OCI-LY7 (cell line): ENCODE measurements at regions not wholly inside any gene's neighbourhood (a gene's known extent, or its start where the extent isn't known, plus 50 kb on each side); places are given as distances from the start of the nearest gene placed in this dataset.

Experiments used
- BruUV-seq: library from RNA; stranded (reverse); fragments of 400-500 nt; replicated peaks from 2 replicates; lab custom pipeline; 2021; lab: Mats Ljungman, UMichigan
- CTCF ChIA-PET: fragments of 300-600 bp; sonication (Branson Sonifier 250); formaldehyde crosslinking; loops from one replicate; lab custom pipeline; 2022; ENCODE audit warnings: antibody characterized with exemption; ENCODE audit not compliant: unreplicated experiment; lab: Charles Lee
- POLR2A ChIA-PET: fragments of 300-600 bp; sonication (Branson Sonifier 250); formaldehyde crosslinking; loops from one replicate; lab custom pipeline; 2022; ENCODE audit warnings: antibody characterized with exemption; lab: Charles Lee
- DNase-seq: peaks from one replicate; pipeline ENCODE4 v3.0.0-alpha.2; 2015; ENCODE audit warnings: low spot score
- H2AFZ ChIP-seq: fragments of 200-600 bp; sonication (generic), shearing (Covaris generic); 2 replicates; pipeline ENCODE4 v1.6.1; 2014; ENCODE audit warnings: mild to moderate bottlenecking, antibody characterized with exemption, low read length, moderate library complexity
- H3K27ac ChIP-seq: fragments of 200-600 bp; sonication (generic); 2 replicates; pipeline ENCODE4 v1.5.1; 2014; ENCODE audit warnings: mixed run types, low read depth, mild to moderate bottlenecking, moderate library complexity, low read length, inconsistent platforms; ENCODE audit not compliant: poor library complexity, severe bottlenecking
- H3K36me3 ChIP-seq: fragments of 200-600 bp; sonication (generic); 2 replicates; pipeline ENCODE4 v1.6.1; 2014; ENCODE audit warnings: mild to moderate bottlenecking, antibody characterized with exemption, low read length, moderate library complexity, mixed read lengths; ENCODE audit not compliant: insufficient read depth
- H3K4me1 ChIP-seq: fragments of 200-600 bp; sonication (generic); 2 replicates; pipeline ENCODE4 v1.5.1; 2014; ENCODE audit warnings: mild to moderate bottlenecking, low read length; ENCODE audit not compliant: insufficient read depth, poor library complexity, severe bottlenecking
- H3K4me2 ChIP-seq: fragments of 200-600 bp; sonication (generic); 2 replicates; pipeline ENCODE4 v1.6.1; 2014; ENCODE audit warnings: mild to moderate bottlenecking, low read length
- H3K4me3 ChIP-seq: fragments of 200-600 bp; sonication (generic); 2 replicates; pipeline ENCODE4 v1.5.1; 2014; ENCODE audit warnings: mild to moderate bottlenecking, low read depth, low read length; ENCODE audit not compliant: poor library complexity, severe bottlenecking
- H3K79me2 ChIP-seq: fragments of 200-600 bp; sonication (generic); 2 replicates; pipeline ENCODE4 v1.6.1; 2016; ENCODE audit warnings: low read depth, mild to moderate bottlenecking, low read length, moderate library complexity, mixed read lengths; ENCODE audit not compliant: insufficient read depth
- H3K9me2 ChIP-seq: fragments of 200-600 bp; sonication (generic); 2 replicates; pipeline ENCODE4 v1.6.1; 2016; ENCODE audit warnings: mild to moderate bottlenecking, low read length, mixed read lengths; ENCODE audit not compliant: insufficient read depth
- H3K9me3 ChIP-seq: fragments of 200-600 bp; sonication (generic); 2 replicates; pipeline ENCODE4 v1.6.1; 2014; ENCODE audit warnings: mild to moderate bottlenecking, mixed run types, low read length, mixed read lengths
- H4K20me1 ChIP-seq: fragments of 200-600 bp; sonication (generic); 2 replicates; pipeline ENCODE4 v1.6.1; 2014; ENCODE audit warnings: mild to moderate bottlenecking, antibody characterized with exemption, low read length, moderate library complexity, mixed read lengths; ENCODE audit not compliant: insufficient read depth
- EZH2phosphoT487 ChIP-seq: fragments of 200-600 bp; sonication (generic); IDR thresholded peaks from 2 replicates; pipeline ENCODE4 v1.6.1; 2018; ENCODE audit warnings: low read depth, borderline replicate concordance, mild to moderate bottlenecking, mixed run types, antibody characterized with exemption, low read length, moderate library complexity, mixed read lengths
- intact Hi-C: fragments of 100-400 bp; cut with micrococcal nuclease; formaldehyde crosslinking; loops from one replicate; pipeline ENCODE4 v1.10.0; 2022; ENCODE audit not compliant: unreplicated experiment
- TF ChIP-seq, protein P1 (sequence below): fragments of 200-600 bp; sonication (generic); conservative IDR thresholded peaks from 2 replicates; pipeline ENCODE4 v1.5.1; 2014; ENCODE audit warnings: mild to moderate bottlenecking, antibody characterized with exemption, low read length, moderate library complexity, mixed read lengths

- H3K9me2 ChIP-seq: no peaks in the 10 kb centered on the region
- ChIA-PET POLR2A (interaction anchor here (0.6 kb wide), 1 partner anchor 603 kb away, joined by 3 read pairs; no protein-coding TSS in a partner anchor), CTCF (no interaction called here)
- peak overlapping the region; percentile 24 for H3K4me2 ChIP-seq
- no peaks in the 10 kb centered on the region for H4K20me1 ChIP-seq
- H3K4me1 ChIP-seq: peaks cover 18% of the 10 kb centered on the region
- H2AFZ ChIP-seq: no peak overlapping the region
- no peak overlapping the region for H3K4me3 ChIP-seq
- H3K79me2 ChIP-seq: no peaks in the 10 kb centered on the region
- intact Hi-C loops: no loop called here
- H3K9me3 ChIP-seq: no peaks in the 10 kb centered on the region
- H3K36me3 ChIP-seq: no peaks in the 10 kb centered on the region
- TF ChIP-seq, protein P1, sequence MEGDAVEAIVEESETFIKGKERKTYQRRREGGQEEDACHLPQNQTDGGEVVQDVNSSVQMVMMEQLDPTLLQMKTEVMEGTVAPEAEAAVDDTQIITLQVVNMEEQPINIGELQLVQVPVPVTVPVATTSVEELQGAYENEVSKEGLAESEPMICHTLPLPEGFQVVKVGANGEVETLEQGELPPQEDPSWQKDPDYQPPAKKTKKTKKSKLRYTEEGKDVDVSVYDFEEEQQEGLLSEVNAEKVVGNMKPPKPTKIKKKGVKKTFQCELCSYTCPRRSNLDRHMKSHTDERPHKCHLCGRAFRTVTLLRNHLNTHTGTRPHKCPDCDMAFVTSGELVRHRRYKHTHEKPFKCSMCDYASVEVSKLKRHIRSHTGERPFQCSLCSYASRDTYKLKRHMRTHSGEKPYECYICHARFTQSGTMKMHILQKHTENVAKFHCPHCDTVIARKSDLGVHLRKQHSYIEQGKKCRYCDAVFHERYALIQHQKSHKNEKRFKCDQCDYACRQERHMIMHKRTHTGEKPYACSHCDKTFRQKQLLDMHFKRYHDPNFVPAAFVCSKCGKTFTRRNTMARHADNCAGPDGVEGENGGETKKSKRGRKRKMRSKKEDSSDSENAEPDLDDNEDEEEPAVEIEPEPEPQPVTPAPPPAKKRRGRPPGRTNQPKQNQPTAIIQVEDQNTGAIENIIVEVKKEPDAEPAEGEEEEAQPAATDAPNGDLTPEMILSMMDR: no peak
- no peak for TF ChIP-seq EZH2phosphoT487
- H3K27ac ChIP-seq: no peak overlapping the region
- no TSS peak for BruUV-seq
- DNase-seq: peak; percentile 22
Observed at GRCh38 chr12:24730489-24730896, 218.4 kb downstream of the BCAT1 start.

DNA sequence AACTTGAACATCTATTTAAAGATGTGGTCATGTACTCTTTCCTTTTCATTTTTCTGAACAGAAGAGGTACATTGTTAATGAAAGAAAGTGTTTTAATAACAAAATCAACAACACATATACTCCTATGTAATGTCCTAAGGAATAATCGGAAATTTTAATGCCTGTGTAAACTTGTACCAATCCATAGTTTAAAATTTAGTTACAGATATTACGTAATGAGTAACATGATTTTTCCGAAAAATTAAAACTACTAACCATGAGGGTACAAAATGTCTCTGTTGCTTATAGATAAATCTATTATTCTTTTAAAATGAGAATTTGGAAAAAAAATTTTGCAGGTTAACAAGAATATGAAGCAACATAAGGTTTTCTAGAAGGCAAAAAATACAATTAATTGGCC lies 220.1 kb downstream of the BCAT1 start:
- Histone ChIP-seq H3K9me3 (no peaks in the 10 kb centered on the region), H3K36me3 (no peaks in the 10 kb centered on the region), H3K4me1 (peaks cover 18% of the 10 kb centered on the region), H4K20me1 (no peaks in the 10 kb centered on the region), H3K79me2 (no peaks in the 10 kb centered on the region), H3K4me3 (no peak overlapping the region), H3K27ac (no peak overlapping the region), H3K9me2 (no peaks in the 10 kb centered on the region), H3K4me2 (no peak overlapping the region), H2AFZ (no peak overlapping the region)
- BruUV-seq: no TSS peak
- no peak for DNase-seq
- intact Hi-C loops: loop anchor here (5.0 kb wide), 1 partner anchor 132 kb away; no protein-coding TSS in a partner anchor
- ChIA-PET POLR2A (no interaction called here), CTCF (no interaction called here)
- no peak for TF ChIP-seq EZH2phosphoT487
- TF ChIP-seq, protein P1: no peak

DNA sequence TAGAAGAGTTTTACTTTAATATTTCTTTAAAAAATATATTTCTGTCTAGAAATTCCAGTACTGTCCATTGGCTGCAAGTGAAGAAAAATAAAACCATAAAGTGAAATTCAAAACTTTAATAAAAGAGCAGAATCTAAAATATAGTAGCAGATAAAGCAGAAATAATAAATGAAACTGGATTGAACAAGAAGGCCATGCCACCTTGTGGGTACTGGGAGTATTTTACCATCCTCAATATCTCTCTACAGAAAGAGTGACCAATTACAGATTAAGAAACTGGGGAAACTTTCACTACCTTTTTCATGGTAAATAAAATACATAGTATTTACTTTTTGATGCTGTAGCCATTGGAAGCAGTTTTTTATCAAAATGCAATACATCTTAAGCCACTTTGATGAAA lies 220.5 kb downstream of the BCAT1 start:
- H3K4me2 ChIP-seq: no peak overlapping the region
- H3K79me2 ChIP-seq: no peaks in the 10 kb centered on the region
- H3K9me2 ChIP-seq: no peaks in the 10 kb centered on the region
- POLR2A ChIA-PET: no interaction called here
- TF ChIP-seq, protein P1: peak; percentile 90
- TF ChIP-seq EZH2phosphoT487: no peak
- peaks cover 18% of the 10 kb centered on the region for H3K4me1 ChIP-seq
- CTCF ChIA-PET: no interaction called here
- peak; percentile 55 for DNase-seq
- no peak overlapping the region for H3K27ac ChIP-seq
- H3K36me3 ChIP-seq: no peaks in the 10 kb centered on the region
- no peak overlapping the region for H3K4me3 ChIP-seq
- no peaks in the 10 kb centered on the region for H4K20me1 ChIP-seq
- intact Hi-C loops: loop anchor here (5.0 kb wide), 1 partner anchor 131 kb away; no protein-coding TSS in a partner anchor
- H3K9me3 ChIP-seq: no peaks in the 10 kb centered on the region
- no peak overlapping the region for H2AFZ ChIP-seq
- no TSS peak for BruUV-seq
